Chondrocyte (in vitro differentiated cells): ENCODE measurements at regions not wholly inside any gene's neighbourhood (a gene's known extent, or its start where the extent isn't known, plus 50 kb on each side); places are given as distances from the start of the nearest gene placed in this dataset.
"Not testable (repeated sequence)": the region's sequence is repeated elsewhere in the genome, so short reads cannot be mapped to it uniquely, and the experiment has no call there.

Source experiments
- DNase-seq: peaks from one replicate; pipeline ENCODE4 v3.0.0; 2021; ENCODE audit warnings: mixed read lengths, low spot score
- H3K27ac Mint-ChIP-seq: one replicate; pipeline ENCODE4 v1.8.0; 2021; ENCODE audit warnings: mild to moderate bottlenecking, moderate library complexity, mixed read lengths; ENCODE audit not compliant: unreplicated experiment
- H3K27me3 Mint-ChIP-seq: 2 replicates; pipeline ENCODE4 v1.8.0; 2021; ENCODE audit warnings: low read depth, mixed read lengths
- H3K36me3 Mint-ChIP-seq: 2 replicates; pipeline ENCODE4 v1.8.0; 2021; ENCODE audit warnings: low read depth, mixed read lengths
- H3K4me1 Mint-ChIP-seq: 2 replicates; pipeline ENCODE4 v1.8.0; 2021; ENCODE audit warnings: low read depth, mild to moderate bottlenecking, mixed read lengths
- H3K4me3 Mint-ChIP-seq: one replicate; pipeline ENCODE4 v1.8.0; 2021; ENCODE audit warnings: mild to moderate bottlenecking, moderate library complexity, mixed read lengths; ENCODE audit not compliant: unreplicated experiment
- H3K9me3 Mint-ChIP-seq: 2 replicates; pipeline ENCODE4 v1.8.0; 2021; ENCODE audit warnings: low read depth, mixed read lengths
- CTCF ChIP-seq: fragments of 200-600 bp; sonication (generic); IDR thresholded peaks from 2 replicates; pipeline ENCODE4 v1.5.0; 2021; ENCODE audit warnings: antibody characterized with exemption, mild to moderate bottlenecking, moderate library complexity

- Mint-ChIP-seq H3K9me3 (peaks cover 33% of the 10 kb centered on the region), H3K27me3 (peaks cover 15% of the 10 kb centered on the region)
- not testable (repeated sequence) for H3K4me3 Mint-ChIP-seq, H3K4me1 Mint-ChIP-seq, H3K27ac Mint-ChIP-seq, DNase-seq, H3K36me3 Mint-ChIP-seq
Observed at GRCh38 chr6:71007298-71007697, 50.4 kb upstream of the B3GAT2 start.

GRCh38 chr6:71011871-71012371 is 55.1 kb upstream of the B3GAT2 start:
- no peaks in the 10 kb centered on the region for H3K4me1 Mint-ChIP-seq
- H3K9me3 Mint-ChIP-seq, result peaks cover 12% of the 10 kb centered on the region
- no peak overlapping the region for H3K27ac Mint-ChIP-seq
- H3K27me3 Mint-ChIP-seq, result peaks cover 17% of the 10 kb centered on the region
- no peak for DNase-seq
- no peak for TF ChIP-seq CTCF
- no peak overlapping the region for H3K4me3 Mint-ChIP-seq
- no peaks in the 10 kb centered on the region for H3K36me3 Mint-ChIP-seq

GRCh38 chr6:71012866-71013469 is 56.1 kb upstream of the B3GAT2 start:
- TF ChIP-seq CTCF, result peak; percentile 95
- no peak overlapping the region for H3K27ac Mint-ChIP-seq
- DNase-seq, result no peak

GRCh38 chr6:71015392-71015791 is 58.5 kb upstream of the B3GAT2 start:
- H3K4me1 Mint-ChIP-seq, result no peaks in the 10 kb centered on the region
- TF ChIP-seq CTCF, result no peak
- no peak overlapping the region for H3K27ac Mint-ChIP-seq
- peaks cover 16% of the 10 kb centered on the region for H3K27me3 Mint-ChIP-seq
- no peak overlapping the region for H3K4me3 Mint-ChIP-seq
- H3K9me3 Mint-ChIP-seq, result no peaks in the 10 kb centered on the region
- no peaks in the 10 kb centered on the region for H3K36me3 Mint-ChIP-seq
- DNase-seq, result no peak

More at GRCh38 chr6:71012866-71013469, 56.1 kb upstream of the B3GAT2 start:
- no peak overlapping the region for H3K4me3 Mint-ChIP-seq
- peaks cover 6% of the 10 kb centered on the region for H3K9me3 Mint-ChIP-seq
- peaks cover 17% of the 10 kb centered on the region for H3K27me3 Mint-ChIP-seq
- no peaks in the 10 kb centered on the region for H3K36me3 Mint-ChIP-seq
- H3K4me1 Mint-ChIP-seq, result no peaks in the 10 kb centered on the region

- H3K9me3 Mint-ChIP-seq, result peaks cover 6% of the 10 kb centered on the region
- H3K4me3 Mint-ChIP-seq, result no peak overlapping the region
- H3K4me1 Mint-ChIP-seq, result no peaks in the 10 kb centered on the region
- H3K27me3 Mint-ChIP-seq, result no peaks in the 10 kb centered on the region
- DNase-seq, result no peak
- H3K27ac Mint-ChIP-seq, result peak overlapping the region; percentile 8
- H3K36me3 Mint-ChIP-seq, result no peaks in the 10 kb centered on the region
- TF ChIP-seq CTCF, result no peak
Observed at GRCh38 chr6:71028236-71028876, 71.5 kb upstream of the B3GAT2 start.

GRCh38 chr6:71028877-71029252 is 72.0 kb upstream of the B3GAT2 start:
- Mint-ChIP-seq H3K9me3 (peaks cover 6% of the 10 kb centered on the region), H3K4me1 (no peaks in the 10 kb centered on the region), H3K4me3 (no peak overlapping the region), H3K36me3 (no peaks in the 10 kb centered on the region), H3K27ac (no peak overlapping the region), H3K27me3 (no peaks in the 10 kb centered on the region)
- TF ChIP-seq CTCF, result no peak
- no peak for DNase-seq
